CD14-positive monocyte (primary cell): ENCODE measurements at regions not wholly inside any gene's neighbourhood (a gene's known extent, or its start where the extent isn't known, plus 50 kb on each side); places are given as distances from the start of the nearest gene placed in this dataset.

ENCODE experiments used
- DNase-seq, 3 donors: peaks; one replicate each; pipeline ENCODE4 v3.0.0-alpha.2; 2011 to 2022
- H2AFZ ChIP-seq: 2 replicates; pipeline ENCODE4 v1.6.0; 2012; ENCODE audit warnings: mild to moderate bottlenecking, low read depth, low read length, inconsistent platforms; ENCODE audit not compliant: insufficient read depth, poor library complexity, severe bottlenecking
- H3K27ac ChIP-seq, 2 donors: 1 replicate in 1 of 2; 2 replicates in 1 of 2; pipeline ENCODE4 v1.5.1; 2012 to 2013; ENCODE audit warnings: low read length in 2 of 2, control low read depth in 1 of 2, inconsistent platforms in 1 of 2, low read depth in 1 of 2, mild to moderate bottlenecking in 1 of 2
- H3K27me3 ChIP-seq, 2 donors: one replicate each; pipeline versions ENCODE4 v1.6.0 to v1.6.1; 2011 to 2013; ENCODE audit warnings: low read length in 2 of 2; ENCODE audit not compliant: control insufficient read depth in 2 of 2, insufficient read depth in 2 of 2
- H3K36me3 ChIP-seq, 2 donors: replicated peaks in 1 of 2; 1 replicate in 1 of 2; 2 replicates in 1 of 2; pipeline versions ENCODE4 v1.5.1 to v1.6.1; 2012 to 2013; ENCODE audit warnings: low read length in 2 of 2, control low read depth in 1 of 2, inconsistent platforms in 1 of 2, mild to moderate bottlenecking in 1 of 2; ENCODE audit not compliant: insufficient read depth in 2 of 2, control insufficient read depth in 1 of 2
- H3K4me1 ChIP-seq, 2 donors: 1 replicate in 1 of 2; 2 replicates in 1 of 2; pipeline versions ENCODE4 v1.5.1 to v1.6.1; 2012 to 2013; ENCODE audit warnings: low read length in 2 of 2, control low read depth in 1 of 2, inconsistent platforms in 1 of 2, mild to moderate bottlenecking in 1 of 2, moderate library complexity in 1 of 2; ENCODE audit not compliant: insufficient read depth in 2 of 2, control insufficient read depth in 1 of 2
- H3K4me2 ChIP-seq: replicated peaks from 2 replicates; pipeline ENCODE3; 2012; ENCODE audit warnings: low read length, moderate library complexity, mild to moderate bottlenecking; ENCODE audit not compliant: poor library complexity, severe bottlenecking; ENCODE audit errors: extremely low read depth
- H3K4me3 ChIP-seq, 3 experiments: fragments of 200-600 bp in 1 of 3; sonication (generic) in 1 of 3; replicated peaks in 1 of 3; 1 replicate in 2 of 3; 2 replicates in 1 of 3; pipeline ENCODE4 v1.5.1; 2011 to 2013; ENCODE audit warnings: low read length in 3 of 3, mild to moderate bottlenecking in 3 of 3, control low read depth in 2 of 3, low read depth in 2 of 3, inconsistent platforms in 1 of 3, moderate library complexity in 1 of 3
- H3K79me2 ChIP-seq: 2 replicates; pipeline ENCODE4 v1.6.0; 2012; ENCODE audit warnings: mild to moderate bottlenecking, control low read depth, inconsistent platforms, low read length, moderate library complexity; ENCODE audit not compliant: insufficient read depth
- H3K9ac ChIP-seq: 2 replicates; pipeline ENCODE4 v1.6.0; 2017; ENCODE audit warnings: low read length, mild to moderate bottlenecking; ENCODE audit not compliant: insufficient read depth, poor library complexity, severe bottlenecking
- H3K9me3 ChIP-seq, 2 donors: replicated peaks in 1 of 2; 1 replicate in 1 of 2; 2 replicates in 1 of 2; pipeline versions ENCODE4 v1.5.1 to v1.6.1; 2012 to 2013; ENCODE audit warnings: low read length in 2 of 2, control low read depth in 1 of 2; ENCODE audit not compliant: control insufficient read depth in 1 of 2, insufficient read depth in 1 of 2
- H4K20me1 ChIP-seq: 2 replicates; pipeline ENCODE4 v1.6.0; 2012; ENCODE audit warnings: mild to moderate bottlenecking, low read length, control low read depth, moderate library complexity; ENCODE audit not compliant: insufficient read depth
- H3K27ac Mint-ChIP-seq, 7 donors: one replicate each; pipeline ENCODE4 v1.8.0; 2020; ENCODE audit warnings: mild to moderate bottlenecking in 7 of 7, mixed read lengths in 7 of 7, moderate library complexity in 6 of 7, inconsistent platforms in 2 of 7
- H3K27me3 Mint-ChIP-seq, 3 donors: one replicate each; pipeline ENCODE4 v1.8.0; 2021 to 2022; ENCODE audit warnings: low read depth in 3 of 3, mild to moderate bottlenecking in 3 of 3, mixed read lengths in 3 of 3, moderate library complexity in 3 of 3, inconsistent platforms in 1 of 3
- H3K36me3 Mint-ChIP-seq, 2 donors: one replicate each; pipeline ENCODE4 v1.8.0; 2020; ENCODE audit warnings: mixed read lengths in 2 of 2, inconsistent platforms in 1 of 2, mild to moderate bottlenecking in 1 of 2
- H3K4me1 Mint-ChIP-seq: one replicate; pipeline ENCODE4 v1.8.0; 2020; ENCODE audit warnings: mild to moderate bottlenecking, mixed read lengths
- H3K4me3 Mint-ChIP-seq, 2 donors: one replicate each; pipeline ENCODE4 v1.8.0; 2020; ENCODE audit warnings: mild to moderate bottlenecking in 2 of 2, mixed read lengths in 2 of 2, moderate library complexity in 1 of 2
- H3K9me3 Mint-ChIP-seq, 7 donors: one replicate each; pipeline ENCODE4 v1.8.0; 2020 to 2022; ENCODE audit warnings: mixed read lengths in 7 of 7, mild to moderate bottlenecking in 6 of 7, moderate library complexity in 6 of 7, inconsistent platforms in 2 of 7
- CTCF ChIP-seq: fragments of 200-600 bp; IDR thresholded peaks from one replicate; pipeline ENCODE4 v1.8.0; 2022; ENCODE audit warnings: antibody characterized with exemption, mild to moderate bottlenecking
- WGBS: methylation state at CpG from one replicate; pipeline ENCODE4 v1.1.5; 2013; ENCODE audit warnings: missing lambda C conversion rate; ENCODE audit not compliant: insufficient coverage; 5-methylcytosine and 5-hydroxymethylcytosine counted together
- intact Hi-C, 2 donors: fragments of 100-400 bp; cut with micrococcal nuclease; formaldehyde crosslinking; loops; one replicate each; pipeline versions ENCODE4 v1.15.0 to v1.15.1; 2023

GRCh38 chr2:6234702-6235101, 542.5 kb downstream of the SOX11 start:
- no peaks in the 10 kb centered on the region for H3K27me3 ChIP-seq
- Mint-ChIP-seq H3K9me3 (peaks cover 4 to 13% (median 9%) of the 10 kb centered on the region in 7 donors), H3K36me3 (no peaks in the 10 kb centered on the region), H3K27me3 (no peaks in the 10 kb centered on the region), H3K27ac (no peak overlapping the region), H3K4me3 (no peak overlapping the region), H3K4me1 (no peaks in the 10 kb centered on the region)
- no peak overlapping the region for H3K4me2 ChIP-seq
- H3K4me1 ChIP-seq, result no peaks in the 10 kb centered on the region
- no peaks in the 10 kb centered on the region for H3K79me2 ChIP-seq
- DNase-seq, result no peak
- no peaks in the 10 kb centered on the region for H3K36me3 ChIP-seq
- H4K20me1 ChIP-seq, result no peaks in the 10 kb centered on the region
- H3K9ac ChIP-seq, result no peak overlapping the region
- H2AFZ ChIP-seq, result no peak overlapping the region
- no peak overlapping the region for H3K27ac ChIP-seq
- peaks cover 19 to 34% of the 10 kb centered on the region in 2 donors for H3K9me3 ChIP-seq
- intact Hi-C loops, result no loop called here
- no peak for TF ChIP-seq CTCF
- no peak overlapping the region for H3K4me3 ChIP-seq
- no CpG with 5 or more reads among the region's 3 CpGs for WGBS

DNA sequence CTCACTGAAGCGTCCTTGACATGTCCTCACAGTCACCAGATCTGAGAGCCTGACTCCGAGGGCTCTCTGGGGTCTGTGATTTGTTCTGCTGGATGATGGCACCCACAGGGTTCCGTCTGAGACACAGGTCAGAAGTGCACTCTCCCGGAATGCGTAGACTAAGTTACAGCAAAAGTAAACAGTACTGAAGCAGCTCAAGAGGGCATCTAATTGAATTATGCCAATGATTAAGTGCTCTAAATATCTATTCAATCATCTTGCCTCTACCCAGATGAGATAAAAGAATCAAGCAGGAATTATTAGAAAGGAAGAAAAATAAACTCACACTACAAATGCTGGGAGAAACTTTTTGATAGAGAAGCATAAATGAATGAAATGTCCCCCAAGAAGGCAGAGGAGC, 544.1 kb downstream of the SOX11 start:
- H3K27ac ChIP-seq, result no peak overlapping the region

More for the DNA sequence above, 544.1 kb downstream of the SOX11 start:
- DNase-seq, result no peak
- Histone ChIP-seq H3K36me3 (no peaks in the 10 kb centered on the region), H3K4me2 (no peak overlapping the region), H2AFZ (no peak overlapping the region), H3K9ac (no peak overlapping the region), H3K79me2 (no peaks in the 10 kb centered on the region), H3K4me1 (no peaks in the 10 kb centered on the region), H3K27me3 (no peaks in the 10 kb centered on the region), H3K4me3 (no peak overlapping the region), H3K9me3 (peaks cover 23 to 48% of the 10 kb centered on the region in 2 donors), H4K20me1 (no peaks in the 10 kb centered on the region)
- H3K4me1 Mint-ChIP-seq, result no peaks in the 10 kb centered on the region
- no peak overlapping the region for H3K4me3 Mint-ChIP-seq
- peak overlapping the region in 1 of 7 donors; percentile 8 for H3K27ac Mint-ChIP-seq
- peaks cover 0 to 1% (median 0%) of the 10 kb centered on the region in 3 donors for H3K27me3 Mint-ChIP-seq
- peaks cover 8 to 15% (median 11%) of the 10 kb centered on the region in 7 donors for H3K9me3 Mint-ChIP-seq
- no peak for TF ChIP-seq CTCF
- H3K36me3 Mint-ChIP-seq, result no peaks in the 10 kb centered on the region
- intact Hi-C loops, result no loop called here
- 77% methylated on average over 5 of the region's 5 CpGs for WGBS
